Neural cell (in vitro differentiated cells): ENCODE measurements at regions not wholly inside any gene's neighbourhood (a gene's known extent, or its start where the extent isn't known, plus 50 kb on each side); places are given as distances from the start of the nearest gene placed in this dataset.

Experiments
- H2AFZ ChIP-seq: fragments of 200-600, 300-800 bp; sonication (generic), shearing (Covaris generic); 2 replicates; pipeline ENCODE4 v1.6.0; 2014; ENCODE audit warnings: low read depth, mild to moderate bottlenecking, antibody characterized with exemption, low read length, moderate library complexity
- H3F3A ChIP-seq: fragments of 200-600 bp; shearing (Covaris generic); 2 replicates; pipeline ENCODE4 v1.6.1; 2016; ENCODE audit warnings: mild to moderate bottlenecking, moderate library complexity, mixed read lengths, antibody characterized with exemption, low read length; ENCODE audit not compliant: insufficient read depth, poor library complexity, severe bottlenecking
- H3K27ac ChIP-seq: fragments of 200-600, 300-800 bp; sonication (generic), shearing (Covaris generic); 2 replicates; pipeline ENCODE4 v1.5.1; 2014; ENCODE audit warnings: mild to moderate bottlenecking, low read length, moderate library complexity
- H3K27me3 ChIP-seq: fragments of 300-800, 200-600 bp; sonication (generic), shearing (Covaris generic); 2 replicates; pipeline ENCODE4 v1.6.0; 2014; ENCODE audit warnings: mild to moderate bottlenecking, low read depth, low read length, moderate library complexity; ENCODE audit not compliant: insufficient read depth
- H3K36me3 ChIP-seq: fragments of 300-800, 200-600 bp; sonication (generic), shearing (Covaris generic); 2 replicates; pipeline ENCODE4 v1.5.1; 2014; ENCODE audit warnings: mild to moderate bottlenecking, antibody characterized with exemption, low read length, moderate library complexity; ENCODE audit not compliant: insufficient read depth
- H3K4me2 ChIP-seq: fragments of 300-800, 200-600 bp; sonication (generic), shearing (Covaris generic); 2 replicates; pipeline ENCODE4 v1.6.0; 2014; ENCODE audit warnings: mild to moderate bottlenecking, low read length
- H3K4me3 ChIP-seq: fragments of 300-800, 200-600 bp; sonication (generic), shearing (Covaris generic); 2 replicates; pipeline ENCODE4 v1.5.1; 2014; ENCODE audit warnings: mild to moderate bottlenecking, low read length, moderate library complexity
- H3K79me2 ChIP-seq: fragments of 200-600 bp; shearing (Covaris generic); replicated peaks from 2 replicates; pipeline ENCODE4 v1.6.0; 2014; ENCODE audit warnings: mild to moderate bottlenecking, low read length, moderate library complexity; ENCODE audit not compliant: insufficient read depth
- H3K9ac ChIP-seq: fragments of 300-800, 200-600 bp; sonication (generic), shearing (Covaris generic); 2 replicates; pipeline ENCODE4 v1.6.1; 2016; ENCODE audit warnings: mild to moderate bottlenecking, low read length, mixed read lengths
- H3K9me2 ChIP-seq: fragments of 200-600 bp; shearing (Covaris generic); 2 replicates; pipeline ENCODE4 v1.6.1; 2016; ENCODE audit warnings: mild to moderate bottlenecking, low read length, mixed read lengths; ENCODE audit not compliant: insufficient read depth
- H3K9me3 ChIP-seq: fragments of 200-600, 300-800 bp; sonication (generic), shearing (Covaris generic); 2 replicates; pipeline ENCODE4 v1.6.1; 2016; ENCODE audit warnings: mild to moderate bottlenecking, mixed run types, low read length, moderate library complexity, mixed read lengths
- H4K20me1 ChIP-seq: fragments of 200-600 bp; shearing (Covaris generic); 2 replicates; pipeline ENCODE4 v1.6.1; 2016; ENCODE audit warnings: mild to moderate bottlenecking, mixed run types; ENCODE audit not compliant: insufficient read depth
- CTCF ChIP-seq: fragments of 450-650 bp; IDR thresholded peaks from 2 replicates; pipeline ENCODE4 v1.5.1; 2014; ENCODE audit warnings: antibody characterized with exemption, mild to moderate bottlenecking, moderate library complexity; ENCODE audit not compliant: poor library complexity, severe bottlenecking
- EP300 ChIP-seq: fragments of 450-650 bp; conservative IDR thresholded peaks from 2 replicates; pipeline ENCODE4 v1.6.1; 2014; ENCODE audit warnings: antibody characterized with exemption, mild to moderate bottlenecking, moderate library complexity; ENCODE audit not compliant: poor library complexity, severe bottlenecking
- EZH2 ChIP-seq: fragments of 200-600, 300-800 bp; shearing (Covaris generic), sonication (generic); IDR thresholded peaks from 2 replicates; pipeline ENCODE4 v1.6.1; 2014; ENCODE audit warnings: antibody characterized with exemption, low read length, borderline replicate concordance, mild to moderate bottlenecking; ENCODE audit not compliant: insufficient read depth, poor library complexity, severe bottlenecking
- MXI1 ChIP-seq: fragments of 450-650 bp; conservative IDR thresholded peaks from 2 replicates; pipeline ENCODE4 v1.6.1; 2014; ENCODE audit warnings: antibody characterized with exemption, mild to moderate bottlenecking; ENCODE audit not compliant: poor library complexity, severe bottlenecking
- POLR2AphosphoS5 ChIP-seq: IDR thresholded peaks from 2 replicates; pipeline ENCODE4 v1.6.1; 2012
- RAD21 ChIP-seq: fragments of 450-650 bp; conservative IDR thresholded peaks from 2 replicates; pipeline ENCODE4 v1.6.1; 2014; ENCODE audit warnings: antibody characterized with exemption, mild to moderate bottlenecking, moderate library complexity
- REST ChIP-seq: IDR thresholded peaks from 2 replicates; pipeline ENCODE4 v1.6.1; 2012; ENCODE audit warnings: borderline replicate concordance
- SMC3 ChIP-seq: fragments of 450-650 bp; conservative IDR thresholded peaks from 2 replicates; pipeline ENCODE4 v1.6.1; 2014; ENCODE audit warnings: antibody characterized with exemption, mild to moderate bottlenecking, moderate library complexity; ENCODE audit not compliant: poor library complexity
- TAF1 ChIP-seq: IDR thresholded peaks from 2 replicates; pipeline ENCODE4 v1.6.1; 2012; ENCODE audit warnings: low read depth

- no peaks in the 10 kb centered on the region for H3F3A ChIP-seq
- H3K4me3 ChIP-seq, result no peak overlapping the region
- H3K79me2 ChIP-seq, result no peaks in the 10 kb centered on the region
- H3K9me3 ChIP-seq, result no peaks in the 10 kb centered on the region
- no peaks in the 10 kb centered on the region for H3K27me3 ChIP-seq
- H3K9ac ChIP-seq, result no peak overlapping the region
- H3K36me3 ChIP-seq, result no peaks in the 10 kb centered on the region
- no peaks in the 10 kb centered on the region for H4K20me1 ChIP-seq
- no peak overlapping the region for H3K27ac ChIP-seq
- H2AFZ ChIP-seq, result no peak overlapping the region
- TF ChIP-seq CTCF, result no peak
- no peak for TF ChIP-seq REST
- TF ChIP-seq MXI1, result no peak
- no peak for TF ChIP-seq EZH2
- no peak for TF ChIP-seq EP300
- TF ChIP-seq SMC3, result no peak
- TF ChIP-seq RAD21, result no peak
- TF ChIP-seq POLR2AphosphoS5, result no peak
- TF ChIP-seq TAF1, result no peak
- H3K4me2 ChIP-seq, result no peak overlapping the region
- H3K9me2 ChIP-seq, result no peaks in the 10 kb centered on the region
Measured at GRCh38 chr11:95378111-95378510, 147.1 kb upstream of the SESN3 start.

- Histone ChIP-seq H3K27me3 (no peaks in the 10 kb centered on the region), H3K27ac (no peak overlapping the region), H4K20me1 (no peaks in the 10 kb centered on the region), H3K9me2 (no peaks in the 10 kb centered on the region), H3K9ac (no peak overlapping the region), H3K79me2 (no peaks in the 10 kb centered on the region), H3K9me3 (no peaks in the 10 kb centered on the region), H2AFZ (no peak overlapping the region), H3F3A (no peaks in the 10 kb centered on the region), H3K4me2 (no peak overlapping the region), H3K4me3 (no peak overlapping the region), H3K36me3 (no peaks in the 10 kb centered on the region)
- TF ChIP-seq TAF1 (no peak), CTCF (no peak), EP300 (no peak), REST (no peak), SMC3 (no peak), MXI1 (no peak), RAD21 (no peak), POLR2AphosphoS5 (no peak), EZH2 (no peak)
Measured at GRCh38 chr11:95375886-95376285, 144.9 kb upstream of the SESN3 start.
